GM23248 (cell line): ENCODE measurements at regions not wholly inside any gene's neighbourhood (a gene's known extent, or its start where the extent isn't known, plus 50 kb on each side); places are given as distances from the start of the nearest gene placed in this dataset.

Experiments used
- EZH2 ChIP-seq: fragments of 200-600 bp; sonication (generic); IDR thresholded peaks from 2 replicates; pipeline ENCODE4 v1.6.1; 2018; ENCODE audit warnings: antibody characterized with exemption, mild to moderate bottlenecking; ENCODE audit not compliant: insufficient read depth, poor library complexity, severe bottlenecking
- EZH2phosphoT487 ChIP-seq: fragments of 200-600 bp; sonication (generic); IDR thresholded peaks from 2 replicates; pipeline ENCODE4 v1.6.1; 2018; ENCODE audit warnings: antibody characterized with exemption, moderate library complexity, mild to moderate bottlenecking, low read depth; ENCODE audit not compliant: insufficient read depth

GRCh38 chr12:71230542-71230941, 72.7 kb upstream of the TSPAN8 start:
- TF ChIP-seq EZH2phosphoT487 (no peak), EZH2 (no peak)
